B cell (primary cell): ENCODE measurements at regions not wholly inside any gene's neighbourhood (a gene's known extent, or its start where the extent isn't known, plus 50 kb on each side); places are given as distances from the start of the nearest gene placed in this dataset.

Experiments
- EZH2 ChIP-seq: IDR thresholded peaks from 2 replicates; pipeline ENCODE4 v1.6.1; 2012; ENCODE audit warnings: borderline replicate concordance, low read depth, mild to moderate bottlenecking, moderate library complexity, low read length; ENCODE audit not compliant: insufficient read depth, poor library complexity, severe bottlenecking
- TF ChIP-seq, protein P1 (sequence below): fragments of 200-600 bp; IDR thresholded peaks from one replicate; pipeline ENCODE4 v1.8.0; 2022; ENCODE audit warnings: antibody characterized with exemption, mild to moderate bottlenecking

GRCh38 chr5:117131876-117132275 is 557.3 kb upstream of the SEMA6A start:
- TF ChIP-seq, protein P1, sequence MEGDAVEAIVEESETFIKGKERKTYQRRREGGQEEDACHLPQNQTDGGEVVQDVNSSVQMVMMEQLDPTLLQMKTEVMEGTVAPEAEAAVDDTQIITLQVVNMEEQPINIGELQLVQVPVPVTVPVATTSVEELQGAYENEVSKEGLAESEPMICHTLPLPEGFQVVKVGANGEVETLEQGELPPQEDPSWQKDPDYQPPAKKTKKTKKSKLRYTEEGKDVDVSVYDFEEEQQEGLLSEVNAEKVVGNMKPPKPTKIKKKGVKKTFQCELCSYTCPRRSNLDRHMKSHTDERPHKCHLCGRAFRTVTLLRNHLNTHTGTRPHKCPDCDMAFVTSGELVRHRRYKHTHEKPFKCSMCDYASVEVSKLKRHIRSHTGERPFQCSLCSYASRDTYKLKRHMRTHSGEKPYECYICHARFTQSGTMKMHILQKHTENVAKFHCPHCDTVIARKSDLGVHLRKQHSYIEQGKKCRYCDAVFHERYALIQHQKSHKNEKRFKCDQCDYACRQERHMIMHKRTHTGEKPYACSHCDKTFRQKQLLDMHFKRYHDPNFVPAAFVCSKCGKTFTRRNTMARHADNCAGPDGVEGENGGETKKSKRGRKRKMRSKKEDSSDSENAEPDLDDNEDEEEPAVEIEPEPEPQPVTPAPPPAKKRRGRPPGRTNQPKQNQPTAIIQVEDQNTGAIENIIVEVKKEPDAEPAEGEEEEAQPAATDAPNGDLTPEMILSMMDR: no peak
- TF ChIP-seq EZH2: no peak
